HCT116 (cell line): ENCODE measurements at regions not wholly inside any gene's neighbourhood (a gene's known extent, or its start where the extent isn't known, plus 50 kb on each side); places are given as distances from the start of the nearest gene placed in this dataset.

Experiments
- ATAC-seq: fragments of 200-7000 bp; cut with Tn5 transposase; 2 replicates; pipeline ENCODE4 v1.9.1; 2020; ENCODE audit warnings: mild to moderate bottlenecking, moderate library complexity
- BruUV-seq: library from RNA; stranded (reverse); fragments of 400-500 nt; replicated peaks from 2 replicates; lab custom pipeline; 2021; lab: Mats Ljungman, UMichigan
- CTCF ChIA-PET: fragments of 300-600 bp; sonication (Branson Sonifier 250); formaldehyde crosslinking; loops from one replicate; lab custom pipeline; 2021; ENCODE audit warnings: antibody characterized with exemption; lab: Charles Lee
- POLR2A ChIA-PET: fragments of 300-600, 350-600 bp; sonication (Branson Sonifier 250); formaldehyde crosslinking; loops from one replicate; lab custom pipeline; 2021; ENCODE audit warnings: antibody characterized with exemption; lab: Charles Lee
- RAD21 ChIA-PET, 2 experiments: fragments of 300-600 bp; sonication (Branson Sonifier 250); formaldehyde crosslinking; loops; one replicate each; lab custom pipeline; 2023; ENCODE audit warnings: low total read pairs in 2 of 2; ENCODE audit not compliant: uncharacterized antibody in 2 of 2, unreplicated experiment in 2 of 2, low non-redundant PET in 1 of 2; lab: Charles Lee
- DNase-seq: peaks from one replicate; pipeline ENCODE4 v3.0.0-alpha.2; 2010; ENCODE audit warnings: low read depth, low spot score
- H2AFZ ChIP-seq: fragments of 200-600 bp; shearing (Covaris generic), sonication (generic); 2 replicates; pipeline ENCODE4 v1.6.1; 2017; ENCODE audit warnings: low read depth, mixed run types, mixed read lengths, antibody characterized with exemption, low read length; ENCODE audit not compliant: poor library complexity, severe bottlenecking
- H3K27ac ChIP-seq: 2 replicates; pipeline ENCODE4 v1.5.1; 2012; ENCODE audit warnings: low read depth, low read length
- H3K27me3 ChIP-seq: fragments of 200-600 bp; sonication (generic); 2 replicates; pipeline ENCODE4 v1.6.1; 2016; ENCODE audit warnings: mixed run types, low read length, mixed read lengths; ENCODE audit not compliant: insufficient read depth
- H3K36me3 ChIP-seq, 2 experiments: fragments of 200-500 bp in 1 of 2; fragments of 200-600 bp in 1 of 2; sonication (Bioruptor generic) in 1 of 2; sonication (generic) in 1 of 2; 2 replicates each; pipeline versions ENCODE4 v1.5.1 to v1.6.1; 2014 to 2016; ENCODE audit warnings: low read length in 2 of 2, inconsistent platforms in 1 of 2, mixed read lengths in 1 of 2, mixed run types in 1 of 2; ENCODE audit not compliant: insufficient read depth in 2 of 2, control insufficient read depth in 1 of 2
- H3K4me1 ChIP-seq, 2 experiments: fragments of 200-600 bp in 1 of 2; sonication (generic) in 1 of 2; 2 replicates each; pipeline versions ENCODE4 v1.5.1 to v1.6.1; 2012 to 2017; ENCODE audit warnings: low read length in 2 of 2, inconsistent platforms in 1 of 2, mild to moderate bottlenecking in 1 of 2, mixed read lengths in 1 of 2, mixed run types in 1 of 2, moderate library complexity in 1 of 2; ENCODE audit not compliant: insufficient read depth in 2 of 2, control insufficient read depth in 1 of 2
- H3K4me2 ChIP-seq: fragments of 200-600 bp; sonication (generic); 2 replicates; pipeline ENCODE4 v1.6.1; 2017; ENCODE audit warnings: mixed run types, low read length, mixed read lengths
- H3K4me3 ChIP-seq, 2 experiments: fragments of 200-600 bp in 1 of 2; sonication (generic) in 1 of 2; replicated peaks in 1 of 2; 2 replicates each; pipeline ENCODE4 v1.5.1; 2011 to 2016; ENCODE audit warnings: low read length in 2 of 2, control low read depth in 1 of 2, low read depth in 1 of 2, mild to moderate bottlenecking in 1 of 2, mixed read lengths in 1 of 2, mixed run types in 1 of 2
- H3K79me2 ChIP-seq: fragments of 200-600 bp; sonication (generic); 2 replicates; pipeline ENCODE4 v1.6.1; 2017; ENCODE audit warnings: mild to moderate bottlenecking, mixed run types, low read length, moderate library complexity, mixed read lengths; ENCODE audit not compliant: insufficient read depth
- H3K9ac ChIP-seq: fragments of 200-600 bp; sonication (generic); 2 replicates; pipeline ENCODE4 v1.6.1; 2016; ENCODE audit warnings: low read length, mixed read lengths
- H3K9me2 ChIP-seq: fragments of 200-600 bp; sonication (generic), shearing (Covaris generic); 2 replicates; pipeline ENCODE4 v1.6.1; 2017; ENCODE audit warnings: mixed run types, mild to moderate bottlenecking, moderate library complexity; ENCODE audit not compliant: insufficient read depth
- H3K9me3 ChIP-seq, 2 experiments: fragments of 200-500 bp in 1 of 2; fragments of 200-600 bp in 1 of 2; sonication (Bioruptor generic) in 1 of 2; sonication (generic) in 1 of 2; 2 replicates each; pipeline ENCODE4 v1.6.1; 2014 to 2017; ENCODE audit warnings: low read length in 2 of 2, mixed read lengths in 2 of 2, inconsistent platforms in 1 of 2, low read depth in 1 of 2, mild to moderate bottlenecking in 1 of 2, mixed run types in 1 of 2, moderate library complexity in 1 of 2; ENCODE audit not compliant: control insufficient read depth in 1 of 2, insufficient read depth in 1 of 2
- H4K20me1 ChIP-seq: fragments of 200-600 bp; sonication (generic), shearing (Covaris generic); 2 replicates; pipeline ENCODE4 v1.6.1; 2017; ENCODE audit warnings: mixed run types, mild to moderate bottlenecking, moderate library complexity; ENCODE audit not compliant: insufficient read depth
- CBX3 ChIP-seq: IDR thresholded peaks from 2 replicates; pipeline ENCODE4 v1.6.1; 2012; ENCODE audit warnings: low read depth
- CEBPB ChIP-seq: IDR thresholded peaks from 2 replicates; pipeline ENCODE4 v1.6.1; 2012; ENCODE audit warnings: low read depth
- EZH2phosphoT487 ChIP-seq: fragments of 200-600 bp; IDR thresholded peaks from 2 replicates; pipeline ENCODE4 v1.6.1; 2018; ENCODE audit warnings: antibody characterized with exemption, borderline replicate concordance
- FOSL1 ChIP-seq: IDR thresholded peaks from 2 replicates; pipeline ENCODE4 v1.6.1; 2012; ENCODE audit warnings: low read depth
- JUND ChIP-seq: IDR thresholded peaks from 2 replicates; pipeline ENCODE4 v1.6.1; 2012
- POLR2A ChIP-seq: IDR thresholded peaks from 2 replicates; pipeline ENCODE4 v1.7.0; 2011; ENCODE audit warnings: borderline replicate concordance; ENCODE audit not compliant: insufficient read depth, insufficient read length; ENCODE audit errors: extremely low read depth
- POLR2AphosphoS5 ChIP-seq: IDR thresholded peaks from 2 replicates; pipeline ENCODE4 v1.6.1; 2011; ENCODE audit warnings: mild to moderate bottlenecking, low read depth, low read length, moderate library complexity
- RAD21 ChIP-seq: IDR thresholded peaks from 2 replicates; pipeline ENCODE4 v1.6.1; 2012; ENCODE audit warnings: low read depth, mild to moderate bottlenecking
- SIN3A ChIP-seq: IDR thresholded peaks from 2 replicates; pipeline ENCODE4 v1.6.1; 2012; ENCODE audit warnings: low read depth
- SP1 ChIP-seq: IDR thresholded peaks from 2 replicates; pipeline ENCODE4 v1.6.1; 2012; ENCODE audit warnings: low read depth
- SRF ChIP-seq: IDR thresholded peaks from 2 replicates; pipeline ENCODE4 v1.6.1; 2012; ENCODE audit warnings: low read depth
- YY1 ChIP-seq: IDR thresholded peaks from 2 replicates; pipeline ENCODE4 v1.6.1; 2011; ENCODE audit warnings: low read length, low read depth, moderate library complexity, mild to moderate bottlenecking; ENCODE audit not compliant: insufficient replicate concordance; ENCODE audit errors: extremely low read depth
- ZFX ChIP-seq: fragments of 450-650 bp; IDR thresholded peaks from 2 replicates; pipeline ENCODE4 v1.6.1; 2017
- ZNF274 ChIP-seq: fragments of 200-500 bp; sonication (Bioruptor generic); IDR thresholded peaks from 2 replicates; pipeline ENCODE4 v1.6.1; 2014; ENCODE audit warnings: mild to moderate bottlenecking, low read depth, low read length, inconsistent platforms
- intact Hi-C: fragments of 100-400 bp; cut with micrococcal nuclease; formaldehyde crosslinking; loops from 2 replicates; pipeline ENCODE4 v1.10.0; 2022
- TF ChIP-seq, protein P1 (sequence below): IDR thresholded peaks from 2 replicates; pipeline ENCODE4 v1.6.1; 2011; ENCODE audit warnings: mild to moderate bottlenecking, low read length, moderate library complexity; ENCODE audit not compliant: insufficient replicate concordance; ENCODE audit errors: extremely low read depth
- TF ChIP-seq, protein P2 (sequence below), 3 experiments: fragments of 200-600 bp in 1 of 3; sonication (generic) in 1 of 3; IDR thresholded peaks in 2 of 3; conservative IDR thresholded peaks in 1 of 3; 2 replicates each; pipeline ENCODE4 v1.5.1; 2012 to 2017; ENCODE audit warnings: low read depth in 2 of 3, low read length in 2 of 3, antibody characterized with exemption in 1 of 3, borderline replicate concordance in 1 of 3, control low read depth in 1 of 3, mild to moderate bottlenecking in 1 of 3, mixed read lengths in 1 of 3, mixed run types in 1 of 3, moderate library complexity in 1 of 3; ENCODE audit not compliant: insufficient read depth in 1 of 3
- TF ChIP-seq, protein P3 (sequence below): IDR thresholded peaks from 2 replicates; pipeline ENCODE4 v1.6.1; 2012

DNA sequence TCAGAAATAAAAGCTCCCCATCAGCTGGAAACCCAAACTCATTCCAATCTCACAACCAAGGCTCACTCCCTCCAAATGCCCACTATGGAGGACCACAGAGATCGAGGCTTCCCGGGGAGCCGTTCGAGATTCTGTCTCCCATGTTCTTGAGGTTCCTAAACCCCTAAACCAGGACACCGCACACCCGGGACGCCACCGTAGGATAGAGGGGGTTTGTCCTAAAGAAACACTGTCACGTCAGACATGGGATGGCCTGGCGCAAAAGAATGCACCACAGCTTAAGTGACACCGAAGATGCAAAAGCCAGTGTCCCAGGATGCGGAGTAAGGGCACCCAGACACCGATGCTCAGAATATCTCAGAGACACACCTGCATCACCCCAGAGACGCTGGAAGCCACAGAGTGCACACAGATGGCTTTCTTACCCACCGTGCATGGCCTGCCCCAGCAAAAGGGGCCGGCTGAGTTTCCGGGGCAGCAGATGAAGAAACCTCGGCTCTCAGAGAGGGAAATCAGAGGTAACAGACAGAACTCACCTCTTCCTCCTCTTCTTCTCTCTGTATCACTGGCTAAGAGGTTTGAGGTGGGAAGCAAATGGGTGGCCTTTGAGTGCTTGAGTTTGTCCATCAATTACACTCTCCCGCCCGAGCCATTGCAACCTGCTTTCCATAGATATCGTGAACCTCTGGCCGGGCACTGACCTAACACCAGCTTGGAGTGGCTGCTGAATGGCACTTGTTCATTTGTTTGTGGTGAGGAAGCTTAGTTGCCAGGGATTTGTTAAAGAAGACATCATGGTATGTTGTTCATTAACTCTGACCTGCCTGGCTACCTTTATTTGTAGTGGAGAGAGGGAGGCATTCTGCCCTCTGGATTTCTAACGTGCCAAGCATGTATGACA, 65.1 kb upstream of the TNRC6C start:
- Histone ChIP-seq H4K20me1 (no peaks in the 10 kb centered on the region), H3K27me3 (0 out of 2 replicates have a peak, but pooled peaks cover 11% of the 10 kb centered on the region), H3K27ac (no peak overlapping the region), H3K4me3 (no peak overlapping the region), H3K9me3 (no peaks in the 10 kb centered on the region), H2AFZ (no peak overlapping the region), H3K4me1 (peaks cover 0 to 7% of the 10 kb centered on the region in 2 experiments; a peak in 1 of 4 replicates), H3K9me2 (no peaks in the 10 kb centered on the region), H3K36me3 (no peaks in the 10 kb centered on the region), H3K4me2 (no peak overlapping the region), H3K9ac (no peak overlapping the region), H3K79me2 (no peaks in the 10 kb centered on the region)
- intact Hi-C loops: no loop called here
- RAD21 ChIA-PET: no interaction called here
- ATAC-seq (no peak), DNase-seq (no peak)
- CTCF ChIA-PET: interaction anchor here (1.2 to 1.5 kb wide), 5 partner anchors 11 to 120 kb away, joined by 3 to 9 read pairs (median 4); partner anchors contain the start of gene TNRC6C
- POLR2A ChIA-PET: no interaction called here
- BruUV-seq: no TSS peak
- TF ChIP-seq EZH2phosphoT487 (no peak), RAD21 (no peak), CEBPB (no peak), JUND (no peak), FOSL1 (no peak), ZFX (no peak), CBX3 (no peak), SRF (no peak), SIN3A (no peak), ZNF274 (no peak), POLR2A (no peak), YY1 (no peak), POLR2AphosphoS5 (no peak), SP1 (no peak)
- TF ChIP-seq, protein P1, sequence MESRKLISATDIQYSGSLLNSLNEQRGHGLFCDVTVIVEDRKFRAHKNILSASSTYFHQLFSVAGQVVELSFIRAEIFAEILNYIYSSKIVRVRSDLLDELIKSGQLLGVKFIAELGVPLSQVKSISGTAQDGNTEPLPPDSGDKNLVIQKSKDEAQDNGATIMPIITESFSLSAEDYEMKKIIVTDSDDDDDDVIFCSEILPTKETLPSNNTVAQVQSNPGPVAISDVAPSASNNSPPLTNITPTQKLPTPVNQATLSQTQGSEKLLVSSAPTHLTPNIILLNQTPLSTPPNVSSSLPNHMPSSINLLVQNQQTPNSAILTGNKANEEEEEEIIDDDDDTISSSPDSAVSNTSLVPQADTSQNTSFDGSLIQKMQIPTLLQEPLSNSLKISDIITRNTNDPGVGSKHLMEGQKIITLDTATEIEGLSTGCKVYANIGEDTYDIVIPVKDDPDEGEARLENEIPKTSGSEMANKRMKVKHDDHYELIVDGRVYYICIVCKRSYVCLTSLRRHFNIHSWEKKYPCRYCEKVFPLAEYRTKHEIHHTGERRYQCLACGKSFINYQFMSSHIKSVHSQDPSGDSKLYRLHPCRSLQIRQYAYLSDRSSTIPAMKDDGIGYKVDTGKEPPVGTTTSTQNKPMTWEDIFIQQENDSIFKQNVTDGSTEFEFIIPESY: no peak
- TF ChIP-seq, protein P2, sequence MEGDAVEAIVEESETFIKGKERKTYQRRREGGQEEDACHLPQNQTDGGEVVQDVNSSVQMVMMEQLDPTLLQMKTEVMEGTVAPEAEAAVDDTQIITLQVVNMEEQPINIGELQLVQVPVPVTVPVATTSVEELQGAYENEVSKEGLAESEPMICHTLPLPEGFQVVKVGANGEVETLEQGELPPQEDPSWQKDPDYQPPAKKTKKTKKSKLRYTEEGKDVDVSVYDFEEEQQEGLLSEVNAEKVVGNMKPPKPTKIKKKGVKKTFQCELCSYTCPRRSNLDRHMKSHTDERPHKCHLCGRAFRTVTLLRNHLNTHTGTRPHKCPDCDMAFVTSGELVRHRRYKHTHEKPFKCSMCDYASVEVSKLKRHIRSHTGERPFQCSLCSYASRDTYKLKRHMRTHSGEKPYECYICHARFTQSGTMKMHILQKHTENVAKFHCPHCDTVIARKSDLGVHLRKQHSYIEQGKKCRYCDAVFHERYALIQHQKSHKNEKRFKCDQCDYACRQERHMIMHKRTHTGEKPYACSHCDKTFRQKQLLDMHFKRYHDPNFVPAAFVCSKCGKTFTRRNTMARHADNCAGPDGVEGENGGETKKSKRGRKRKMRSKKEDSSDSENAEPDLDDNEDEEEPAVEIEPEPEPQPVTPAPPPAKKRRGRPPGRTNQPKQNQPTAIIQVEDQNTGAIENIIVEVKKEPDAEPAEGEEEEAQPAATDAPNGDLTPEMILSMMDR (IDR thresholded peaks at IDR 0.05 in 2 of 3, conservative IDR thresholded peaks at IDR 0.05 in 1 of 3; ENCODE audit: borderline replicate concordance in 1 of 3, insufficient read depth in 1 of 3, low read depth in 2 of 3, low read length in 2 of 3): no peak
- TF ChIP-seq, protein P3, sequence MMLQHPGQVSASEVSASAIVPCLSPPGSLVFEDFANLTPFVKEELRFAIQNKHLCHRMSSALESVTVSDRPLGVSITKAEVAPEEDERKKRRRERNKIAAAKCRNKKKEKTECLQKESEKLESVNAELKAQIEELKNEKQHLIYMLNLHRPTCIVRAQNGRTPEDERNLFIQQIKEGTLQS: no peak
